ENCODE measurements at regions not wholly inside any gene's neighbourhood (a gene's known extent, or its start where the extent isn't known, plus 50 kb on each side); places are given as distances from the start of the nearest gene placed in this dataset.

DNA sequence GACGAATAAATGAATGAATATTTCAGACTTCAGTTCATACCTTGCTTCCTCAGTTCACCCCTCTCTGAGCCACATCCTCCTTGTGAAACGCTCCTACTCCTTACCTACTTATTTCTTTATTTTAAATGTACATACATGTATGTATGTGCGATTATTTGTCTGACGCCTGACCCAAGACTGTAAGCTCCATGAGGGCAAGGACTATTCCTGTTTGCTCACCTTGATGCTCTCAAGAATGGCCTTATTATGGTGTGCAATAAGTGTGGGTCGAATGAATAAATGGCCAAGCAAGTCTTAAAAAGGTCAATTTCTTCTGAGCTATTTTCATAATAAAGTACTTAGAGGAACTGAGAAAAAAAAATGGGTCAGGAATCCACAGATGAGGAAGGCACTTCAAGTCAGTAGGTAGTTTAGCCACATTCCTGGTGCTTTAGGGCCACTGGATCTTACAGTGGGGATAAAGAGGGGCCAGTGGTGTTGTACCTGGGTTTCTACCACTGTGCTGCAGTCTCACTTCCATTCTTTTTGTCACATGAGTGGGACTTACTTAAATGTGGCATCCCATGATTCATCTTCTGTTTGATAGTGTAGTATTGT lies 74.7 kb downstream of the SDC1 start:
- no peak for DNase-seq
- intact Hi-C loops (cut with DNase I; ENCODE audit: low total_unique reads): no loop called here
- H3K27me3 ChIP-seq: no peaks in the 10 kb centered on the region
- 89 to 96% methylated on average over 5 of the region's 5 CpGs for WGBS, 2 donors
- no peaks in the 10 kb centered on the region for H3K36me3 ChIP-seq (ENCODE audit: low read depth, missing control alignments)
- H3K4me1 ChIP-seq: no peaks in the 10 kb centered on the region
- no peak overlapping the region for H3K4me3 ChIP-seq
- no peak for TF ChIP-seq POLR2A (IDR thresholded peaks at IDR 0.05)
- TF ChIP-seq, protein P1, sequence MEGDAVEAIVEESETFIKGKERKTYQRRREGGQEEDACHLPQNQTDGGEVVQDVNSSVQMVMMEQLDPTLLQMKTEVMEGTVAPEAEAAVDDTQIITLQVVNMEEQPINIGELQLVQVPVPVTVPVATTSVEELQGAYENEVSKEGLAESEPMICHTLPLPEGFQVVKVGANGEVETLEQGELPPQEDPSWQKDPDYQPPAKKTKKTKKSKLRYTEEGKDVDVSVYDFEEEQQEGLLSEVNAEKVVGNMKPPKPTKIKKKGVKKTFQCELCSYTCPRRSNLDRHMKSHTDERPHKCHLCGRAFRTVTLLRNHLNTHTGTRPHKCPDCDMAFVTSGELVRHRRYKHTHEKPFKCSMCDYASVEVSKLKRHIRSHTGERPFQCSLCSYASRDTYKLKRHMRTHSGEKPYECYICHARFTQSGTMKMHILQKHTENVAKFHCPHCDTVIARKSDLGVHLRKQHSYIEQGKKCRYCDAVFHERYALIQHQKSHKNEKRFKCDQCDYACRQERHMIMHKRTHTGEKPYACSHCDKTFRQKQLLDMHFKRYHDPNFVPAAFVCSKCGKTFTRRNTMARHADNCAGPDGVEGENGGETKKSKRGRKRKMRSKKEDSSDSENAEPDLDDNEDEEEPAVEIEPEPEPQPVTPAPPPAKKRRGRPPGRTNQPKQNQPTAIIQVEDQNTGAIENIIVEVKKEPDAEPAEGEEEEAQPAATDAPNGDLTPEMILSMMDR (IDR thresholded peaks at IDR 0.05): no peak
- H3K27ac ChIP-seq: no peak overlapping the region
- H3K9me3 ChIP-seq: no peaks in the 10 kb centered on the region

DNA sequence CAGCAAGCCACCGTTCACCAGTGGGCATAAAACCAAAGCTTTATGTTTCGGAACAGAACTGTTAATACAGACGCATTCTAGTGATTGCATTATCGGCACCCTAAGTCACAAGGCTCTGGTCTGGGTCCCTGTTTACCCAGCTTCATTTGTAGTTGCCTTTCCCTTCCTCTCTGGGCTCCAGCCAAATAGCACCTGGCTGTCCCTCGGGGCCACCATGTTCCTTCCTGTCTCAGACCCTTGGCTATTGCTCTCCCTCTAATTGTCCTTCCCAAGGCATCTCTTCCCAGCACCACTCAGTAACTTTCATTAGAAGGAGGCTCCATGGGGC lies 75.3 kb downstream of the SDC1 start:
- Histone ChIP-seq H3K4me3 (no peak overlapping the region), H3K27ac (no peak overlapping the region), H3K27me3 (no peaks in the 10 kb centered on the region), H3K36me3 (ENCODE audit: low read depth, missing control alignments) (no peaks in the 10 kb centered on the region), H3K9me3 (no peaks in the 10 kb centered on the region), H3K4me1 (no peaks in the 10 kb centered on the region)
- intact Hi-C loops (cut with DNase I; ENCODE audit: low total_unique reads): no loop called here
- WGBS, 2 donors: 78 to 86% methylated on average over 5 of the region's 5 CpGs
- no peak for DNase-seq
- TF ChIP-seq, protein P1 (IDR thresholded peaks at IDR 0.05): no peak
- TF ChIP-seq POLR2A (IDR thresholded peaks at IDR 0.05): no peak

DNA sequence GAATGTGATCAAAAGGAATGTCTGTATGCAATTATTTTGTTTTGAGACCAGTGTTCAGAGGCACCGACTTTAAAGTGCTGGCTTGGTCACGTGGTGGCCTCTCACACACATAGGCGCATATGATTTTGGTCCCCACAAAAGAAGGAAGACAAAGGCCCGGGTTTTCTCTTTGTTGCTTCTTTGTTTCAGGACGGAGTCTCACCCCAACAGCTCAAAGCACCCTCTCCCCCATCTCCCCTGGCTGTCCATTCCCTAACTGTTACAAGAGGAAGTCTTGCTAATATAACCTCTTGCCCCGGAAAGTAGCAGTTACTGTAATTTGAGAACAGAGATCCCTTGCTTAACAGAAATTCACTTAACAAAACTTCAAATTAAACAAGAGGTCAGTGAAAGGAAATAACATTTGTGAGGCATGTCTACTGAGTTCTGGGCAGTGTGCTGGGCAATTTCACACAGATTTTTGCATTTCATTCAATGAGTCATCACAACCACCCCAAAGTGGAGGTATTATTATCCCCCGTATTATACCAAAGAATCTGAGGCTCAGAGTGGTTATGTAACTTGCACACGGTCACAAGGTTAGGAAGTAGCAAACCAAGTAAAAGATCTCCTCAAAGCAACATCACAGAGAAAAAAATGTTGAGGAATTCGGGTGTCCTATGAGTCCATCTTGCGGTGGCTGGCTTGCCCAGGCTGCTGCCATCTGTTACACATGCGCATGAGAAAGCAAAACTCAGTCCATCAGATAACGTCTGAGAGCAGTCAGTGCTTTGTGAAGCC lies 75.8 kb downstream of the SDC1 start:
- Histone ChIP-seq H3K27me3 (no peaks in the 10 kb centered on the region), H3K9me3 (no peaks in the 10 kb centered on the region), H3K4me1 (no peaks in the 10 kb centered on the region), H3K4me3 (no peak overlapping the region), H3K27ac (no peak overlapping the region), H3K36me3 (ENCODE audit: low read depth, missing control alignments) (no peaks in the 10 kb centered on the region)
- DNase-seq: no peak
- TF ChIP-seq POLR2A (IDR thresholded peaks at IDR 0.05): no peak
- TF ChIP-seq, protein P1 (IDR thresholded peaks at IDR 0.05): no peak
- 75 to 76% methylated on average over 12 of the region's 12 CpGs for WGBS, 2 donors
- intact Hi-C loops (cut with DNase I; ENCODE audit: low total_unique reads): no loop called here

DNA sequence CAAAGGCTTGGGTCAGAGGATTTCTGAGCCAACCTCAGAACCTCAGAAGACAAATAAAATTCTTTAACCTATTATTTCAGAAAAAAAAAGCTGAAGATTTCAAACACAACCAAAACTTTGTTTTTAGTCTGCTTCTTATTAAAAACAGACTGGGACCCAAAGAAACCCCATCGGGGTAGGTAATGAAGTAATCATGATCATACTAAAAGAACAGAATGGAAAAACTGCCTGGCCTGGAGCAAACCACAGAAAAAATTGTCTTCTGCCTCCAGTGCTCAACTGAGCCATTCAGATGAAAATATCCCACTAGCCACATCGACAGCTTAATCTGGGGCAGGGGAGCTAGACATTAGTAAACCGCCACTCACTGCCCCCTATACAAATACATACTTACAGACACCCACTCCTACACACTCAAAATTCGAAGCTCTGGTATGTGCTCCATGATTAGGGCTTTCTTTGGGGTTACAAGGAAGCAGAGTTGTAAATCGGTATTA lies 76.5 kb downstream of the SDC1 start:
- no peaks in the 10 kb centered on the region for H3K27me3 ChIP-seq
- WGBS, 2 donors: 69 to 76% methylated on average over 5 of the region's 5 CpGs
- no peaks in the 10 kb centered on the region for H3K36me3 ChIP-seq (ENCODE audit: low read depth, missing control alignments)
- no peaks in the 10 kb centered on the region for H3K9me3 ChIP-seq
- H3K4me1 ChIP-seq: no peaks in the 10 kb centered on the region
- no peak overlapping the region for H3K4me3 ChIP-seq
- H3K27ac ChIP-seq: no peak overlapping the region
- DNase-seq: no peak
- TF ChIP-seq, protein P1 (IDR thresholded peaks at IDR 0.05): no peak
- no peak for TF ChIP-seq POLR2A (IDR thresholded peaks at IDR 0.05)
- intact Hi-C loops (cut with DNase I; ENCODE audit: low total_unique reads): no loop called here

Measured in testis (tissue), 2 donors.